Hepatocyte (in vitro differentiated cells): ENCODE measurements at regions not wholly inside any gene's neighbourhood (a gene's known extent, or its start where the extent isn't known, plus 50 kb on each side); places are given as distances from the start of the nearest gene placed in this dataset.

ENCODE experiments used
- DNase-seq: peaks from one replicate; pipeline ENCODE4 v3.0.0-alpha.2; 2016; ENCODE audit warnings: low spot score
- H2AFZ ChIP-seq: fragments of 200-600 bp; sonication (generic); 2 replicates; pipeline ENCODE4 v1.6.0; 2016; ENCODE audit warnings: antibody characterized with exemption, mild to moderate bottlenecking
- H3K27ac ChIP-seq: fragments of 200-600 bp; sonication (generic); 2 replicates; pipeline ENCODE4 v1.5.1; 2016; ENCODE audit warnings: mild to moderate bottlenecking
- H3K27me3 ChIP-seq: fragments of 200-600 bp; sonication (generic); 2 replicates; pipeline ENCODE4 v1.6.1; 2016
- H3K36me3 ChIP-seq: fragments of 200-600 bp; sonication (generic); replicated peaks from 2 replicates; pipeline ENCODE4 v1.5.1; 2016; ENCODE audit warnings: low read depth; ENCODE audit not compliant: insufficient read depth
- H3K4me1 ChIP-seq: fragments of 200-600 bp; sonication (generic); 2 replicates; pipeline ENCODE4 v1.5.1; 2016; ENCODE audit warnings: mild to moderate bottlenecking, moderate library complexity; ENCODE audit not compliant: insufficient read depth
- H3K4me2 ChIP-seq: fragments of 200-600 bp; sonication (generic); 2 replicates; pipeline ENCODE4 v1.6.0; 2016
- H3K4me3 ChIP-seq: fragments of 200-600 bp; sonication (generic); 2 replicates; pipeline ENCODE4 v1.5.1; 2016; ENCODE audit warnings: mild to moderate bottlenecking
- H3K79me2 ChIP-seq: fragments of 200-600 bp; sonication (generic); 2 replicates; pipeline ENCODE4 v1.6.0; 2017; ENCODE audit warnings: mild to moderate bottlenecking
- H3K9me2 ChIP-seq: fragments of 200-600 bp; sonication (generic); replicated peaks from 2 replicates; pipeline ENCODE4 v1.6.0; 2017; ENCODE audit warnings: mild to moderate bottlenecking; ENCODE audit not compliant: insufficient read depth
- H3K9me3 ChIP-seq: fragments of 200-600 bp; sonication (generic); 2 replicates; pipeline ENCODE4 v1.5.1; 2016; ENCODE audit warnings: low read depth, mild to moderate bottlenecking
- H4K20me1 ChIP-seq: fragments of 200-600 bp; sonication (generic); 2 replicates; pipeline ENCODE4 v1.6.0; 2016; ENCODE audit warnings: mild to moderate bottlenecking; ENCODE audit not compliant: insufficient read depth, poor library complexity, severe bottlenecking
- EZH2 ChIP-seq: fragments of 200-600 bp; sonication (generic); IDR thresholded peaks from 2 replicates; pipeline ENCODE4 v1.6.1; 2016; ENCODE audit warnings: antibody characterized with exemption, mild to moderate bottlenecking, borderline replicate concordance
- EZH2phosphoT487 ChIP-seq: fragments of 200-600 bp; sonication (generic); IDR thresholded peaks from one replicate; pipeline ENCODE4 v1.6.1; 2018; ENCODE audit warnings: antibody characterized with exemption, mild to moderate bottlenecking, low read depth, moderate library complexity; ENCODE audit not compliant: unreplicated experiment, severe bottlenecking
- WGBS: methylation state at CpG from one replicate; pipeline ENCODE4 v1.1.6; 2016; ENCODE audit warnings: low lambda C conversion rate; ENCODE audit errors: missing lambda C conversion rate; 5-methylcytosine and 5-hydroxymethylcytosine counted together
- TF ChIP-seq, protein P1 (sequence below): fragments of 200-600 bp; sonication (generic); IDR thresholded peaks from 2 replicates; pipeline ENCODE4 v1.5.1; 2016; ENCODE audit warnings: antibody characterized with exemption, mild to moderate bottlenecking; ENCODE audit not compliant: poor library complexity

DNA sequence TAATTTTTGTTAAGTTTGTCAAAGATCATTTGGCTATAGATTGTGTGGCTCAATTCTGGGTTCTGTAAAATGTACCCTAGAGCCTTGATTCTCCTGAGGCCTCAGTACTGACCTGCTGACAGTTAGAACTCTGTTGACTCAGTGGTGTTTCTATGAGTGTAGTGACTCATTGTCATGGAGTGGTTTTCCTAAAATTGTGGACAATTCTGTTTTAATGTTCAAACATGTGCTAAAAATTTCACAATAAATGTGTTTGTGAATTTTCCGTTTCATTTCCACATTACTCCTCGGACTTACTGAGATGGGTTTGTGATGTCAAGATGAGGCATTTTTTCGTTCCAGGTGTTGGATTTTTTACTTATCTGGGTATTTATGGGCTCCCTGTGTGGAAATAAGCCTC is 695.9 kb downstream of the TMEM121 start:
- no peak for DNase-seq
- Histone ChIP-seq H4K20me1 (no peaks in the 10 kb centered on the region), H3K9me2 (no peaks in the 10 kb centered on the region), H3K79me2 (no peaks in the 10 kb centered on the region), H3K4me2 (no peak overlapping the region), H3K4me3 (no peak overlapping the region), H2AFZ (no peak overlapping the region), H3K27ac (no peak overlapping the region), H3K36me3 (no peaks in the 10 kb centered on the region), H3K27me3 (no peaks in the 10 kb centered on the region), H3K9me3 (no peaks in the 10 kb centered on the region), H3K4me1 (no peaks in the 10 kb centered on the region)
- WGBS = 71% methylated on average over 3 of the region's 3 CpGs
- no peak for TF ChIP-seq EZH2phosphoT487
- TF ChIP-seq, protein P1, sequence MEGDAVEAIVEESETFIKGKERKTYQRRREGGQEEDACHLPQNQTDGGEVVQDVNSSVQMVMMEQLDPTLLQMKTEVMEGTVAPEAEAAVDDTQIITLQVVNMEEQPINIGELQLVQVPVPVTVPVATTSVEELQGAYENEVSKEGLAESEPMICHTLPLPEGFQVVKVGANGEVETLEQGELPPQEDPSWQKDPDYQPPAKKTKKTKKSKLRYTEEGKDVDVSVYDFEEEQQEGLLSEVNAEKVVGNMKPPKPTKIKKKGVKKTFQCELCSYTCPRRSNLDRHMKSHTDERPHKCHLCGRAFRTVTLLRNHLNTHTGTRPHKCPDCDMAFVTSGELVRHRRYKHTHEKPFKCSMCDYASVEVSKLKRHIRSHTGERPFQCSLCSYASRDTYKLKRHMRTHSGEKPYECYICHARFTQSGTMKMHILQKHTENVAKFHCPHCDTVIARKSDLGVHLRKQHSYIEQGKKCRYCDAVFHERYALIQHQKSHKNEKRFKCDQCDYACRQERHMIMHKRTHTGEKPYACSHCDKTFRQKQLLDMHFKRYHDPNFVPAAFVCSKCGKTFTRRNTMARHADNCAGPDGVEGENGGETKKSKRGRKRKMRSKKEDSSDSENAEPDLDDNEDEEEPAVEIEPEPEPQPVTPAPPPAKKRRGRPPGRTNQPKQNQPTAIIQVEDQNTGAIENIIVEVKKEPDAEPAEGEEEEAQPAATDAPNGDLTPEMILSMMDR = no peak
- no peak for TF ChIP-seq EZH2

DNA sequence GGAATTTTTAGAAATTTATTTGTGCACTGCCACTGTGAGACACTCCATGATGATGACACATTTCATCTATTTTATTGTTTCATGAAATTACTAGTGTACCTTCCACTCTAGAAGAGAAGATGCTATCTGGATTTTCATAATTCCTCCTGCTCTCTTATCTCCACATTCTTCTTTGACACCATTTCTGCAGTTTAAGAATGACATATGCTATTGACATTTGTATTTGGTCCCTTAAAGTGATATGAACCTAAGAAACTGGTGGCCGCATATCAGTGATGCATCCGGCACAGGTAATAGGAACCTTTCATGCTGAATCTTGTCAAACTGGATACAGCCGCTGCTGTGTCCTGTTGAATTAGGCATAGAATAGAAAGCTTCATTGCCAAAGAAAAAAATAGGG is 696.3 kb downstream of the TMEM121 start:
- no peak overlapping the region for H3K4me2 ChIP-seq
- no peaks in the 10 kb centered on the region for H3K9me2 ChIP-seq
- H4K20me1 ChIP-seq = no peaks in the 10 kb centered on the region
- no peak for DNase-seq
- no peaks in the 10 kb centered on the region for H3K4me1 ChIP-seq
- 83% methylated on average over 3 of the region's 3 CpGs for WGBS
- H3K27ac ChIP-seq = no peak overlapping the region
- H3K9me3 ChIP-seq = no peaks in the 10 kb centered on the region
- H3K4me3 ChIP-seq = no peak overlapping the region
- H3K36me3 ChIP-seq = no peaks in the 10 kb centered on the region
- H2AFZ ChIP-seq = no peak overlapping the region
- no peaks in the 10 kb centered on the region for H3K79me2 ChIP-seq
- TF ChIP-seq EZH2phosphoT487 (no peak), EZH2 (no peak)
- TF ChIP-seq, protein P1 = no peak
- H3K27me3 ChIP-seq = no peaks in the 10 kb centered on the region

DNA sequence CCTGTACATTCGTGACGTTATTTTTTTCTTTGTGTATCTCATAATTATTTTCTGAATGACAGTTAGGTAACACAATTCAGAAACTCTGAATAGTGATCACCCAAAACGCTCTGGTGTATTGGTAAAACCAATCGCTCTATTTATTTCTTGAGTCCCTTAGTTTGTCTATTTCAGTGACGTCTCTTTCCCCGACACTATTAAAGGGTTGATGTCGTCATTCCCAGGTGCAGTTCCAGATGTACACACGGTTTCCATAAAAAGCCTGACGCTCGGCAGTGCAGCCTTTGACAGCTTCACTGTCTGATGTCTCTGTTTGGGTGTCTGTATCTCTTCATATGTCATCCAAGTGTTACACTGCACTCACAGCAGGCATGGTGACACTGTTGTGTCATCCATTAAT is 701.4 kb downstream of the TMEM121 start:
- no peaks in the 10 kb centered on the region for H3K4me1 ChIP-seq
- H3K27ac ChIP-seq = no peak overlapping the region
- TF ChIP-seq, protein P1 = no peak
- TF ChIP-seq EZH2phosphoT487 = no peak
- no peak for TF ChIP-seq EZH2
- no peaks in the 10 kb centered on the region for H3K27me3 ChIP-seq
- no peaks in the 10 kb centered on the region for H3K79me2 ChIP-seq
- no peaks in the 10 kb centered on the region for H3K36me3 ChIP-seq
- H3K9me2 ChIP-seq = no peaks in the 10 kb centered on the region
- no peaks in the 10 kb centered on the region for H4K20me1 ChIP-seq
- no peak for DNase-seq
- no peak overlapping the region for H2AFZ ChIP-seq
- H3K9me3 ChIP-seq = peaks cover 3% of the 10 kb centered on the region
- no peak overlapping the region for H3K4me3 ChIP-seq
- WGBS = 71% methylated on average over 10 of the region's 10 CpGs
- H3K4me2 ChIP-seq = no peak overlapping the region

- Histone ChIP-seq H3K27ac (no peak overlapping the region), H3K9me3 (peaks cover 3% of the 10 kb centered on the region), H3K79me2 (no peaks in the 10 kb centered on the region), H2AFZ (no peak overlapping the region), H3K27me3 (no peaks in the 10 kb centered on the region), H3K4me1 (no peaks in the 10 kb centered on the region), H3K36me3 (no peaks in the 10 kb centered on the region), H3K9me2 (no peaks in the 10 kb centered on the region), H4K20me1 (no peaks in the 10 kb centered on the region), H3K4me2 (no peak overlapping the region), H3K4me3 (no peak overlapping the region)
- TF ChIP-seq EZH2 (no peak), EZH2phosphoT487 (no peak)
- TF ChIP-seq, protein P1 = no peak
- WGBS = 63% methylated on average over 6 of the region's 6 CpGs
- DNase-seq = no peak
These were observed 702.3 kb downstream of the TMEM121 start for GRCh38 chr14:106228541-106229158.
